ENCODE measurements at regions not wholly inside any gene's neighbourhood (a gene's known extent, or its start where the extent isn't known, plus 50 kb on each side); places are given as distances from the start of the nearest gene placed in this dataset.
"Not testable (repeated sequence)": the region's sequence is repeated elsewhere in the genome, so short reads cannot be mapped to it uniquely, and the experiment has no call there.

DNA sequence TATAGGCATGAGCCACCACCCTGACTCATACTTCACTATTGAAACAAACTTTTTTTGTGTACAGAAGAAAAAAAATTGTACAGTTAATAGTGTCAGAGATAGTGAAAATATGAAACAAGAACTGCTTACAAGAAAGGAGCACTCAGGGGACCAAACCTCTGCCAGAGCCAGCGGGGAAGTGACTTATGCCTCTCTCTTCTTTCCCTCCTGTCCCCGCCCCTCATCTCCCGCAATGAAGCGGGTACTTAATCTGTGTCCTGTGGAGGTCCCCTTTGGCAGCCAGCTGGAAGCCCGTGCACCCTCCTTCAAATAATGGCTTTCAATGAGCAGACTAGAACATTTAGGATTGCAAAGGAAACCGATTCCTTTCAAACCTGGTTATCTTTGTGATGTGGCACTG lies 51.5 kb downstream of the PPIAL4A start:
- DNase-seq = not testable (repeated sequence)

DNA sequence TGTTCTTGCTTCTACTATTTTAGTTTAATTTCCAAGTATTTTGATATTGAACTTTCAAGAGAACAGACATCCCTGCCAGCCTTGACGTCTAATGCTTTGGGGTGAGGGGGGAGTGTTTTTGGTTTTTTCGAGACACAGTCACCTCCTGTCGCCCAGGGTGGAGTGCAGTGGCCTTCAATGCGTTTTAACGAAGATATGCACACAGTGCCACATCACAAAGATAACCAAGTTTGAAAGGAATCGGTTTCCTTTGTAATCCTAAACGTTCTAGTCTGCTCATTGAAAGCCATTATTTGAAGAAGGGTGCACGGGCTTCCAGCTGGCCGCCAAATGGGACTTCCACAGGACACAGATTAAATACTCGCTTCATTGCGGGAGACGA lies 52.3 kb downstream of the PPIAL4A start:
- DNase-seq = not testable (repeated sequence)

DNA sequence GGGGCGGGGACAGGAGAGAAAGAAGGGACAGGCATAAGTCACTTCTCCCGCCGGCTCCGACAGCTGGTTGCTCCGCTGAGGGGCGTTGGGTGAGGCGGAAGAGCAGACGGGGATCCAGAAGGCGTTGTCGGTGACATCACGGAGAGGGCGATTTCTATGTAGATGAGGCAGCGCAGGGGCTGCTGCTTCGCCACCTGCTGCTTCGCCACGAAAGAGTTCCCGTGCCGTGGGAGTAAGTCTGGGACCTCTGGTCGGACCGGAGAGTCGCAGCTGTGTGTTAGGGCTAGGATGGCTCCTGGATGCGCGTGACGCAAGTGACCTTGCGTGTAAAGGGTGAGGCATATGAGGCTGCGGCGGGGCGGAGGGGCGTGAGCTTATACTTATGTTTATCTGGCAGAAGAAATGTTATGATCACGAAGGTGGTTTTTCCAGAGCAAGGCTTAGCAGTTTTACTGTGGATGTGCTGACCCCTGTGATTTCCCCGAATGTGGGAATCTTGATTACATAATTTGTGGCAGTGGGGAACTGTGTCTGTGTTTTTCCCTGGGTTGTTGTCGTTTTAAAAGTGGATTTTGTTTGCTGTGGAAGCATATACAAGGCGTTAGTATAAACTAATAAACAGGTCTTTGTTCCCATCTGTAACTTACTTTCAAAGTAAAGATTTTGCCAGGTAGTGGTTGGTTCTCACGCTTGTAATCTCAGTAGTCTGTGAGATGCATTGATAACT lies 52.8 kb downstream of the PPIAL4A start:
- DNase-seq = peak; percentile 74

- not testable (repeated sequence) for DNase-seq
Observed at GRCh38 chr1:120942945-120943319, 53.4 kb downstream of the PPIAL4A start.

DNA sequence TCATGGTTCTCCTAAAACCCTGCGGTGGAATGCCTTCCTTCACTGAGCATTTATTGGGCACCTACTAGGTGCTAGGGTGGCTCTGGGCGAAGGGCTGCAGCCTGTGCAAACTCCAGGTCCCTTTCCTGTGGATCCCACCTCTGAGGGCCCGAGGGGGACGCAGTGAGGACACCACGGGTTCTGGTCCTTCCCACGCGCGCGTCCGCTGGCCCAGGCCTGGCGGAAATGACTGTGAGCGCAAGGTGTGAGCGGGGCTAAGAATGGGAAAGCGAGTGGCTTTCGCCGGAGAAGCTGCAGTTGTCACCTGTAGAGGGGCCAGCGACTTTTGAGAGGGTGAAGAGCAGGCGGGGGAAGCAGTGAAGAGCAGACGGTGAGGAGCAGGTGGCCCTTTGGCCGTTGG lies 55.1 kb downstream of the PPIAL4A start:
- not testable (repeated sequence) for DNase-seq

GRCh38 chr1:120945122-120945521 lies 55.6 kb downstream of the PPIAL4A start:
- not testable (repeated sequence) for DNase-seq

DNA sequence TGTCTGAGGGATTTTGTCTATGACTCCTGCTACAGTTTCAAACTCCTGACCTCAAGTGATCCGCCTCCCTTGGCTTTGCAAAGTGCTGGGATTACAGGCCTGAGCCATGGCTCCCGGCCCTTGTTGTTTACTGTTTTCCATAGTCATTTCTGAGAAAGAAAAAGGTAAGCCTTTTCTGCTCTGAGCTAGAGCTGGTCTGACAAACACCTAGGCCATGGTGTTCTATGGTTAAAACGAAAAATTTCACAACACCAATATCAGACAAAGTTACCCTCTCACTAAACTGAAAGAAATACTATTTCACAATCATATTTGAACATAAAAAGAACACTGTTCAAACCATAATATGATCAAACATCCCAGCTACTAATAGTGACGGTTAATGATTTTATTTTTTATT lies 57.5 kb downstream of the PPIAL4A start:
- DNase-seq = not testable (repeated sequence)

GRCh38 chr1:120949724-120950123 lies 60.2 kb downstream of the PPIAL4A start:
- DNase-seq = not testable (repeated sequence)

GRCh38 chr1:120950633-120951032 lies 61.1 kb downstream of the PPIAL4A start:
- DNase-seq = not testable (repeated sequence)

DNA sequence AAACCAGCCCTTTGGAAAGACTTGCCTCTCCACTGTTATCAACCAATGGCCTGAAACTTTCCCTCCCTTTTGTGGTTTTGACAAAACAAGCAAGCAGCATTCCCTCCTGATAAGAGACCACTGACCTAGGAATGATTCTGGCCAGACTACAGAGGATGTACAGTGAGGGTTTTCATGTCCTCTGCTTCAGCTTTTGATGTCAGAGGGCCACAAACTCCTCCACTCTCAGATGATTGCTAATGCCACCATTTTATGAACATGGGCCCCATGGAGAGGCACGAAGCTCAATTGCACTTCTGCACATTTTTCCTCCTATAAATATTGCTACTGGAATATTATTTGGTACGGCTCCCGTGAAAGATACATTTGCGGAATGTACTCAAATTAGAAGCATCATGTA lies 61.5 kb downstream of the PPIAL4A start:
- DNase-seq = not testable (repeated sequence)

- DNase-seq = not testable (repeated sequence)
Observed at GRCh38 chr1:120952207-120952870, 62.8 kb downstream of the PPIAL4A start.

GRCh38 chr1:120952871-120953265 lies 63.3 kb downstream of the PPIAL4A start:
- not testable (repeated sequence) for DNase-seq

- no peak for DNase-seq
Observed at GRCh38 chr1:120954736-120955135, 65.2 kb downstream of the PPIAL4A start.

DNA sequence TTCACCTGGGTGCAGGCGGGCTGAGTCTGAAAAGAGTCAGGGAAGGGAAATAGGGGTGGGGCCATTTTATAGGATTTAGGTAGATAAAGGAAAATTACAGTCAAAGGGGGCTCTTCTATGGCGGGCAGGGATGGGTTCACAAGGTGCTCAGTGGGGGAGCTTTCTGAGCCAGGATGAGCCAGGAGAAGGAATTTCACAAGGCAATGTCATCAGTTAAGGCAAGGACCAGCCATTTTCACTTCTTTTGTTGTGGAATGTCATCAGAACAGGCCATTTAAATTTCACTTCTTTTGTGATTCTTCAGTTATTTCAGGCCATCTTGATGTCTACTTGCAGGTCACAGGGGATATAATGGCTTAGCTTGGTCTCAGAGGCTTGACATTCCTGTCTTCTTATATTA lies 66.4 kb downstream of the PPIAL4A start:
- DNase-seq = not testable (repeated sequence)

- DNase-seq = not testable (repeated sequence)
Observed at GRCh38 chr1:120966018-120966417, 76.4 kb downstream of the PPIAL4A start.

- DNase-seq = not testable (repeated sequence)
Observed at GRCh38 chr1:120972863-120973262, 83.3 kb downstream of the PPIAL4A start.

GRCh38 chr1:120973836-120974235 lies 84.3 kb downstream of the PPIAL4A start:
- DNase-seq = not testable (repeated sequence)

DNA sequence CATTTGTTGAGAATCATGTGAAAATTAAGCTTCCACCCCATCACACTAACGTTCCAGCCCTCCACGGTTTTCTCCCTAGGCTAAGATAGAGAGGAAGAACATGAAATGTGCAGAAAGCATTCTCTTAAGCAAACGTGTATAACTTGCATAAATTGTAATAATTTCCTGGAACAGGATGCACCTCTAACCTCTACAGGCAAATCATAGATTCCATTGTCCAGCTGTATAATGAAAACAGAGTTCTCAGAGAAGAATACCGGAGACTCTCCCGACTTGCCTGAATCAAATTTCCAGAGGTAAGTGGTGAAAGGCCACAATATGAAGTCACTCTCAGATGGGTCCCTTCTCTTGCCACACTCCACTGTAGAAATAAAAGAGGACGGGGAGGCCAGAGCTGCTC lies 87.7 kb downstream of the PPIAL4A start:
- DNase-seq = not testable (repeated sequence)

DNA sequence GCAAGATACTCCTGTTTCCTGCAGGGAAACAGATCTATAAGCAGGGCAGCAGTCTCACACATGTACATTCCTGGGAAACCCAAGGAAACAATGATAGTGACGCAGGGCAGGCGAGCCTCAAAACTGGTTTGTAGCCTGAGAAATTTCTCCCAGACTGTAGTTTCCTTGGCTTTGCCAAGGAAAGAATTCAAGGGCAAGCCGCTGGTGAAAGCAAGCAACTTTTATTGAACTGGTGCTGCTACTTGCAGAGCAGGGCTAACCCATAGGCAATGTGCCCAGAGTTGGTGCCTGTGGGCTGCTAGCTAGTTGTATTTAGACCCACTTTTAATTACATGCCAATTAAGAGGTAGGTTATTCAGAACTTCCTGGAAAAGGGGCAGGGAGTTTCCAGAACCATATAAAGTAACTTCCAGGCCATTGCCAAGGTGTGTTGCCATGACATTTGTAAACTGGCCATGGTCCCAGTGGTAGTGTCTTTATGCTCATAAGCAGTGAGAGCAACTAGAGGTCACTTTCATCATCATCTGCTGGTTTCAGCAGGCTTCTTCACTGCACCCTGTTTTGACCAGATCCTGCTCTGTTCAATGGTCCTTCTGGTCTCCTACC lies 92.0 kb downstream of the PPIAL4A start:
- not testable (repeated sequence) for DNase-seq

DNA sequence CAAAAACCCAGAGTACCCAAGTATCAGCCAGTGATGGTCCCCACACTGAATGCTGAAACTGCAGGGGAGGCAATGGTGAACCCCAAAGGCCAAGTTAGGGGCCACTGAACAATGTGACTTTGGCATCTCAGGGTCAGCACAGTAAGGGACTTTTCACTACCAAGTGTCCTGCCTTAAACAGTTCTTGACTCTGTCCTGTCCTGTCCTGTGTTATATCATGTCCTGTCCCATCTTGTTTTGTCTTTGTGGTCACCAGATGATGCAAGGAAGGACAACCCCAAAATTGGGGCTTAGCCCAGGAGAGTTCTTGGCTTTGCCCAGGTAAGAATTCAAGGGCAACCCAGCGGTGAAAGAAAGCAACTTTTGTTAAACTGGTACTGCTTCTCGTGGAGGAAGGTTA lies 105.0 kb downstream of the PPIAL4A start:
- not testable (repeated sequence) for DNase-seq

- not testable (repeated sequence) for DNase-seq
Observed at GRCh38 chr1:120995025-120995424, 105.5 kb downstream of the PPIAL4A start.

DNA sequence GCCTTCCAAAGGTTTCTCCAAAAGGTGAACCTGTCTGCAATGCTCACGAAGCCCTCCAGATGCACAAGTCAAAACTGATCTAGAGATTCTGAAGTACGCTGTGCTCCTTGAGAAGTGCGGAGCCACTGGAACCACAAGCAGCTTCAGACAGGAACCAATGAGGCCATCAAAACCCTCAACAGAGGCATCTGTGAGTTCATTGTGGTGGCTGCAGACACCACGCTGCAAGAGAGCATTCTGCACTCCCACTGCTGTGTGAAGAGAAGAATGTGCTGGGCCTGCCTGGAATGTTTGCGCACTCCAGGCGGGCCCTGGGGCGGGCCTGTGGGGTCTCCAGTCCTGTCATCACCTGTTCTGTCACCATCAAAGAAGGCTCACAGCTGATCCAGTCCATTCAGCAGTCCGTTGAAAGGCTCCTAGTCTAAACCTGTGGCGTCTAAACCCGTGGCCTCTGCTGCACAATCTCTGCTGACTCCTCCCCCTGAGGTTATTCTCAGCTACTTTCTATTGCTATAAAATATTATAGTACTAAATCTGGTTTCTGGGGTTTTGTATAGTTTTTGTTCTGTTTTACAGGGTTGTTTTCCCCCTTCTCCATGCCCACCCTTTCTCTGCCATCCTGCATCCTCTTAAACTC lies 111.6 kb downstream of the PPIAL4A start:
- not testable (repeated sequence) for DNase-seq

GRCh38 chr1:121003230-121003629 lies 113.7 kb downstream of the PPIAL4A start:
- DNase-seq = not testable (repeated sequence)

Data from NCI-H510A (cell line).